ENCODE measurements at regions not wholly inside any gene's neighbourhood (a gene's known extent, or its start where the extent isn't known, plus 50 kb on each side); places are given as distances from the start of the nearest gene placed in this dataset.

DNA sequence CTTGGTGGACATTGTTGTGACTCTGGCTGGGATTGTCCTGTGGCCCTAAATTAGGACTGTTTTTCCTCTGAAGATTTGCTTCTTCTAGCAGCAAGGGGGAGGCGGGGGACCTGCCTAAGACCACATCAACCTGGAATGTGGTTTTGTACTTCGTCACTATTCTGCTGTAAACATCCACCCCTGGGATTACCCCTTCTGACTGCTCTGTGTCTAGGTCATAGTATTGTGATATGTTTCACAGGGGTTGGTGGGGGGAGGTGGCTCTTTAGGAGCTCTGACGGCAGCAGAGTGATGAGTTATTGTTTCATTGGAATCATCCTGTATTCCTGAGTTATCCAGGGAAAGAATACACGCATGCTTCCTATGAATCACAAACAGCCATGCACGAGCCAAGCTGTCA, 226.4 kb upstream of the MYT1L start:
- no peak for DNase-seq

GRCh38 chr2:2550856-2551255, 219.8 kb upstream of the MYT1L start:
- no peak for DNase-seq

DNA sequence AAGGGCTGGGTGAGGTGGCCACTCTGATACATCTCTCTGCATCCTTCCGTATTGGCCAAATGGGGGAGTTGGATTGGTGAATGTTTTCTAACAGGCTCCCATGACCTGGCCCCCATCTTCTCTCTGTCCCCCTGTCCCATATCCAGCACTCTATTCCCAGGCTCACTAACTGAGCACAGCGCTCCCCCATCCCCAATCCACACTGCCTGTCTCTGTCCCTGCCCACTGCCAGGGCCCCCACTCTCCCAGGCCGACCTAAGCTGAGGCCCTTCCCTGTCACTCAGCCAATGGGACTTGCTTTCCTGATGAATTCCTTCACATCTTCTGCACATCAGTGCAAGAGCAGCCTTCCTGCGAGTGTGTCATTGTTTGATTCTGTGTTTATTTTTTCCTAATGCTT, 216.8 kb upstream of the MYT1L start:
- DNase-seq = no peak

DNA sequence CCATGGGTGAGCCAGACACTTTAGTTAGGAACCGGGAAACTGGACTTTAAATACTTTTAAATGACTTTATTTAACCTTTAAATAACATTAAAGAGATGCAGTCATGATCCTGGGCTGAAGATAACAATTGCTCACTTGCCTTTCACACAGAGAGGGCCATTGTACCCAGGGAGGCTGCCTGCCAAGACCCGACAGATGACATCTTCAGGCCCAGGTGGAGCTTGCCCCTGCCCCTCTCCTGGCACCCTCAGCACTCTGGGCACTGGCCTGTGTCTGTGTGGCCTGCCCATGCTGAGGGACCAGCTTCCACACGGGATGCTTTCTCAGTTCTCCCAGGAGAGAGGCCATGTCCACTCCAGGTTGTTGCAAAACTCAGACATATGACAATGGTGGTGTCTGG, 216.4 kb upstream of the MYT1L start:
- no peak for DNase-seq

DNA sequence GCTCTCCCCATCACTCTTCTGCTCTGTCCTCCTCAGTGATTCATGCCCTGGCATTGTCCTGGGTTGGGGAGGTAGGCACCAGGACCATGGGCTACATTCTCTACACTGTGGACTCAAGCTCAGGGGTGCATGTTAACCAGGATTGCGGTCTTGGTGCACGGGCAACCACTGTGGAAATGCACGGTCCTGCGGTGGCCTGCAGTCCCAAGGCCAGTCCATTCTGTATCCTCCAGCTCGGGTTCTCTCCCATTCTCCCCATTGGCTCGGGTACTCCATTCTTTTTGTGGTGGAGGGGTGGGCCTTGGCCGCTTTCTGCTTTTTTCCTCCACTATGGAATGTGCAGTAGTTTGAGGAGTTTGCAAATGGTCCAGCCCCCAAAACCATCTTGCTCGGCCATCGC, 215.0 kb upstream of the MYT1L start:
- no peak for DNase-seq

- no peak for DNase-seq
Measured at GRCh38 chr2:2542966-2543611, 212.0 kb upstream of the MYT1L start.

DNA sequence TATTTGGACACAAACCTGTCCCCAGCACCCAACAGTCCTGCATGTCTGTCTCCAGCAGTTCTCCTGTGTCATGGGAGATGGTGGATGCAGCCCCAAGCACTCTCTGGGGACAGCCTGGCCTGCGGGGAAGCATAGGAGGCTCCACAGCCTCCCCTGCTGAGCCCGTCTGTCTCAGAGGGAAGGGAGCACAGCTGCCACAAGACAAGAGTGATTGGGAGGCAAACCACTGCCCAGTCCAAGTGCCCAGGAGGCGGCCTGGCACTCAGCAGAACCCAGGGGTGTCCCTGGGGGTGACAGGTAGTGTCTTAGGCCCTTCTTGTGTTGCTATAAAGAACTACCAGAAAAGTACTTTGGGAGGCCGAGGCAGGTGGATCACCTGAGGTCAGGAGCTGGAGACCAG, 211.2 kb upstream of the MYT1L start:
- DNase-seq = no peak

GRCh38 chr2:2540406-2540805, 209.3 kb upstream of the MYT1L start:
- no peak for DNase-seq

- DNase-seq = no peak
Measured at GRCh38 chr2:2536416-2537056, 205.5 kb upstream of the MYT1L start.

DNA sequence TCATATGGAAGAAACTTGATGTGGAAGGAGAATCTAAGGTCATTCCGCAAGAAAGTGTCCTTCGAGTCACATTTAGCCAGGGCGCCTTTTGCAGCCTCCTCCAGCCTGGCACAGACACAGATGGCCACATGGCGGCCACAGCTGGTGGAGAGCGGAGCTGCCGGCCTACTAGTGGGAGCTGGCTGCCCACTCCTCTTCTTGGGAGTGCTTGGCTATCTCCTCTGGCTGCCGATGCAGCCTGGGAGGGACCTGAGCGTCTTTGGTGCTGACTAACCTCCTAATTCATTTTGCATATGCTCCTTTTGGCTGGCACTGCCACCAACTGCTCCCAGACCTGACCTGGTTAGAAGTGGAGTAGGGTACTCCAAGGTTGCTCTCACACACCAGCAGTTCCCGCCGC, 199.3 kb upstream of the MYT1L start:
- no peak for DNase-seq

GRCh38 chr2:2528846-2529245, 197.8 kb upstream of the MYT1L start:
- no peak for DNase-seq

DNA sequence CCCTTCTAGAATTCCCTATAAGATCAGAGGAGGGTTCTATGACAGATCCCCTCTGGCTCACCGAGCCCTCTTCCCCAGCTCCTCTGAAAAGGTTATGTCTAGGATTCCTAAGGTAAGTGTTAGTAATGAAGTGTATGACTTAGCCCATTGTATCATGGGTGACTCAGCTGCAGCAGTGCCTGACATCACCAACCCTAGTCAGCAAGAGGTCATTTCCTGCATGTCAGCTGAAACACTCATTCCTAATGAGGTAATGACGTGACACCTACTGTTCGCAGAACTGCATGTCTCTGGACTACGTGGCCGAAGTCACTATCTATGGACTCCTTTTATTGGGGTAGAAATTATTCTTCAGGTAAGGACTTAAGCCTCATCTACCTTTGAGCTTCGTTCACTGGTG, 196.1 kb upstream of the MYT1L start:
- DNase-seq = no peak

- no peak for DNase-seq
Measured at GRCh38 chr2:2524348-2524941, 193.4 kb upstream of the MYT1L start.

DNA sequence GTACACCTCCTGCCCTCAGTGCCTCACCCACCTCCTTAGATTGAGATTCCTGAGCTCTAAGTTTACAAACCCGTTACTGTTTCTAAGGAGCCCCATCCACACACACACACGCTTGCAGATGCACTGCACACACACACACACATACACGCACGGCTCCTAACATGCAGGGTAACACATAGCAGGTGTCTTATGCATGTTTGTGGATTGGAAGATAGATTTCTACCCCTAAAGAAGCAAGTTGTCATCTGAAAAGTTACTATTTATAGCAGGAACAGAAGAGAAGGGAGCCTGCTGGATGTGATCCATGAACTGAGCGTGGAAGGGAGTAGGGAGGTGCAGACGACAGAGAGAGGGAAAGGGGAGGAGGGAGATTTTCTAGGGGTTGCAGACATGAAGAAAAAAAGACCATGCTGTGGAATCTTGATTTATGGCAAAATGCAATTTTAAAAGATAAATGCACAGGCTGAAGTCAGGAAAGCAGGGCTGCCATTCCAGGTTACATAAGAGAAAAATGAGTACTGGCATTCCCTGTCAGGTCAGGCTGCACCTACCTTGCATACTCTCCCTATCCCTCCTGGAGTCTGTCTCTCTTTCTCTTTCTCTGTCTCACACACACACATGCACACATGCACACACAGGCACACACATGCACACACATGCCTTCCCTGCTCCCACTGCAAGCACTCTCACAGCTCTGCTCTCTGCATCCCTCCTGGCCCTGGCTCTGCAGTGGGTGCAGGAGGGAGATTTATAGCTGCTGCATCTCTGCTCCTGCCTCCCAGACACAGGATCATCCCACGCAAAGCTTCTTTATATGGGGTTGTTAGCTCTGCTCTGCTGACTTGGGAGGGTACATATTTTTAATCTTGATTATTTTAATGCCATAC, 192.6 kb upstream of the MYT1L start:
- no peak for DNase-seq

GRCh38 chr2:2520401-2520811, 189.3 kb upstream of the MYT1L start:
- no peak for DNase-seq

DNA sequence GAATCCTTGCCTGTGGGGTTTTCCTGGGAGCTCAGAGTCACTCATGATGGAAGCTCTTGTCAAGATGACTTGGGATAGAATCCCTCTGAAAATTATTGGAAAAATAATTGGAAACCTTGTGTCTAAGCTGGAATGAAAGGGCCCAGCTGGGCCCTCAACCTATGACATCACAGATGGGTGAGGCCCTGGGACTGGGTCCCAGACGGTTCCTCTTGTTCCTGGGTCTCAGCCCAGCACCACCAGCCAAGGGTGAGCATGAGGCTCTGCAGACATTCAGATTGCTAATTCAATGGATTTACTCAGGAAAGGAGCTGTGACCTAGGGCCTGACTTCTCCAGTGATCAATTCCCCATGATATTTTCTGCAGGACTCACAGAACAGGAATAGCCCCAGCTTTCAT, 188.3 kb upstream of the MYT1L start:
- no peak for DNase-seq

- no peak for DNase-seq
Measured at GRCh38 chr2:2517399-2517798, 186.3 kb upstream of the MYT1L start.

DNA sequence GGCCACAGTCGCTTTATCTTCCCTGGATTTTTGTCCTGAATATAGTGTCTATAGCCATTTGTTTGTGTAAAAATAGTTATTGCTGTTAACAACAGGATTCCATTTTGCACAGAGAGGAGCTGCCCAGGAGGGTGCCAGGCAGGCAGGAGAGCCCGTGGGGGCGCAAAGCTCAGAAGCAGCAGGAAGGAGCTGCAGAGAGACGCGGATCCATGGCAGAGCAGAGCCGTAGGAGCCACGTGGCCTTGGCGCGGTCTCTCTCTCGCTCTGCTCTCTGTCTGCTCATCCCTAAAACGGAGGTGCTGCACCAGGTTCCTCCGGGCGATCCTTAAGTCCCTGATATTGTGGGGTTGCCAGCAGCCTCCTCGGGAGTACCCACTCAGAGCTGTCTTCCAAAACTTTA, 185.3 kb upstream of the MYT1L start:
- DNase-seq = no peak

- DNase-seq = no peak
Measured at GRCh38 chr2:2512931-2513330, 181.9 kb upstream of the MYT1L start.

- DNase-seq = no peak
Measured at GRCh38 chr2:2507417-2507997, 176.4 kb upstream of the MYT1L start.

DNA sequence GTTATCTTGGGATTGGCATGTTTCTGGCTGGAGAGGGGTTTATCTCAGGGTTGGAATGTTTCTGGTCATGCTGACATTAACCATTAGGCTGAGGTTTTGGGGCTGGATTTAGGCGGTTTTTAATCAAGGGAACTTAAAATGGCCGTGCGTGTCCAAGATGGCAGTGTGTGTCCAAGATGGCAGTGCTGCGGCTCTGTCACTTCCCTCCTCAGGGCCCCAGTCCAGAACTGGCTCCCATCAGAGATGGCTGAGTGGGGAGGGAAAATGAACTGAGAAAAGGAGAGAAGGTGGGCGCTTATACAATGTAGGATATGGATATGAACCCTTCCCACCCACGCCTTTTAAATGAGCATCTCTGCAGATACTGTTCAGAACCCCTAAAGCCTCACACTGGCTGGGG, 175.5 kb upstream of the MYT1L start:
- no peak for DNase-seq

GRCh38 chr2:2505604-2506003, 174.5 kb upstream of the MYT1L start:
- no peak for DNase-seq

DNA sequence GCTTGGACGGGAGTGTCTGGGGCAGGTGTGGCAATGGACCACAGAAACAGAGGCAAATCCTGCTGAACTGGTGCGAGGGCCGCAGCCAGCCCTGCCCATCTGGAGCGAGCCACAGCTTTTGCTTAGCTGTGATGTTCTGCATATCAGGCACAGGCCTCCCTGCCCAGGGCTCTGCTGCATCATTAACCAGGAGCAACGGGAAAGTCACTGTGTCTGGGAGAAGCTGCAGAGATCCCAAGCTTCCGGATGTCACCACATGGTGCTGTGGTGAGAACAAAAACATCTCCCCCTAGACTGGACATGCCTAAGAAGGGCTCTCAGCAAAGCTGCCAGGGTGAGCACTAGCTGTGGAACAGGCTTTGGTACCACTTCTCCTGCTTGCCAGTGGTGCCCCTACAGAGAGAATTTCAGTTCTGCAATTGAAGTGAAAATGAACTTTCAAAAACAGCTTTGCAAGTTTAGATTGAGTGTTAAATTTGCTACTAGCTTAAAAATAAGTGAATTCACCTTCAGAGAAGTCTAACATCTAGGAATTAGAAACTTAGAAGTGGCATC, 172.9 kb upstream of the MYT1L start:
- DNase-seq = no peak
